GM12875 (cell line): ENCODE measurements at regions not wholly inside any gene's neighbourhood (a gene's known extent, or its start where the extent isn't known, plus 50 kb on each side); places are given as distances from the start of the nearest gene placed in this dataset.

Source experiments
- H3K4me3 ChIP-seq: one replicate; pipeline ENCODE4 v1.5.1; 2011; ENCODE audit warnings: low read depth, low read length, control low read depth
- CTCF ChIP-seq: IDR thresholded peaks from 2 replicates; pipeline ENCODE4 v1.5.1; 2011; ENCODE audit warnings: low read depth, mild to moderate bottlenecking, control low read depth, inconsistent platforms, low read length, moderate library complexity, borderline replicate concordance; ENCODE audit not compliant: insufficient read depth

GRCh38 chr5:77923666-77924065, 147.5 kb upstream of the TBCA start:
- H3K4me3 ChIP-seq = no peak overlapping the region
- no peak for TF ChIP-seq CTCF

GRCh38 chr5:77921094-77921768, 145.1 kb upstream of the TBCA start:
- H3K4me3 ChIP-seq = no peak overlapping the region
- no peak for TF ChIP-seq CTCF

GRCh38 chr5:77920359-77921058, 144.4 kb upstream of the TBCA start:
- no peak for TF ChIP-seq CTCF
- H3K4me3 ChIP-seq = no peak overlapping the region

GRCh38 chr5:77915346-77915745, 139.2 kb upstream of the TBCA start:
- TF ChIP-seq CTCF = no peak
- H3K4me3 ChIP-seq = no peak overlapping the region

GRCh38 chr5:77912721-77913120, 136.6 kb upstream of the TBCA start:
- no peak for TF ChIP-seq CTCF
- H3K4me3 ChIP-seq = no peak overlapping the region

- H3K4me3 ChIP-seq = no peak overlapping the region
- no peak for TF ChIP-seq CTCF
Observed at GRCh38 chr5:77910602-77911188, 134.6 kb upstream of the TBCA start.

GRCh38 chr5:77909237-77909636, 133.1 kb upstream of the TBCA start:
- no peak for TF ChIP-seq CTCF
- H3K4me3 ChIP-seq = no peak overlapping the region
